ENCODE measurements at regions not wholly inside any gene's neighbourhood (a gene's known extent, or its start where the extent isn't known, plus 50 kb on each side); places are given as distances from the start of the nearest gene placed in this dataset.

GRCh38 chr2:161077367-161078210, 82.6 kb upstream of the TANK start:
- DNase-seq: peak; percentile 62

GRCh38 chr2:161078211-161078539, 82.1 kb upstream of the TANK start:
- no peak for DNase-seq

GRCh38 chr2:161085149-161085548, 75.1 kb upstream of the TANK start:
- no peak for DNase-seq

- no peak for DNase-seq
Measured at GRCh38 chr2:161088658-161089350, 71.4 kb upstream of the TANK start.

- peak; percentile 45 for DNase-seq
Measured at GRCh38 chr2:161090411-161090810, 69.8 kb upstream of the TANK start.

GRCh38 chr2:161095314-161095713, 64.9 kb upstream of the TANK start:
- DNase-seq: no peak

GRCh38 chr2:161096336-161096735, 63.9 kb upstream of the TANK start:
- no peak for DNase-seq

- no peak for DNase-seq
Measured at GRCh38 chr2:161097157-161097556, 63.1 kb upstream of the TANK start.

- DNase-seq: no peak
Measured at GRCh38 chr2:161100211-161100895, 59.9 kb upstream of the TANK start.

GRCh38 chr2:161101406-161101805, 58.8 kb upstream of the TANK start:
- DNase-seq: no peak

- DNase-seq: no peak
Measured at GRCh38 chr2:161102770-161103450, 57.3 kb upstream of the TANK start.

- DNase-seq: no peak
Measured at GRCh38 chr2:161103451-161103831, 56.8 kb upstream of the TANK start.

GRCh38 chr2:161104054-161104553, 56.1 kb upstream of the TANK start:
- DNase-seq: no peak

GRCh38 chr2:161107265-161107664, 53.0 kb upstream of the TANK start:
- DNase-seq: no peak

Data from GDM1 (cell line).